IMR-90 (cell line): ENCODE measurements at regions not wholly inside any gene's neighbourhood (a gene's known extent, or its start where the extent isn't known, plus 50 kb on each side); places are given as distances from the start of the nearest gene placed in this dataset.

Source experiments
- ATAC-seq: fragments of 200-7000 bp; cut with Tn5 transposase; 2 replicates; pipeline ENCODE4 v1.9.1; 2020; ENCODE audit warnings: low read depth, mild to moderate bottlenecking, moderate library complexity
- BruUV-seq: library from RNA; stranded (reverse); fragments of 400-500 nt; replicated peaks from 2 replicates; lab custom pipeline; 2021; lab: Mats Ljungman, UMichigan
- CTCF ChIA-PET: fragments of 300-600 bp; formaldehyde crosslinking; extraction: SDS; loops from one replicate; lab custom pipeline; 2021; ENCODE audit warnings: antibody characterized with exemption; lab: Yijun Ruan, JAX
- POLR2A ChIA-PET: fragments of 300-600 bp; sonication (Branson Sonifier 250); formaldehyde crosslinking; loops from one replicate; lab custom pipeline; 2022; ENCODE audit warnings: antibody characterized with exemption; ENCODE audit not compliant: unreplicated experiment; lab: Charles Lee
- DNase-seq: peaks from one replicate; pipeline ENCODE4 v3.0.0; 2013
- H2AFZ ChIP-seq: replicated peaks from 2 replicates; pipeline ENCODE3; 2013; ENCODE audit warnings: low read length, mild to moderate bottlenecking; ENCODE audit not compliant: poor library complexity
- H2AK5ac ChIP-seq: 2 replicates; pipeline ENCODE4 v1.6.1; 2013; ENCODE audit warnings: low read depth, low read length, inconsistent platforms
- H2AK9ac ChIP-seq: replicated peaks from 2 replicates; pipeline ENCODE3; 2013; ENCODE audit warnings: mild to moderate bottlenecking, low read depth, low read length, moderate library complexity; ENCODE audit not compliant: poor library complexity
- H2BK120ac ChIP-seq: 2 replicates; pipeline ENCODE4 v1.6.1; 2013; ENCODE audit warnings: low read depth, low read length, inconsistent platforms
- H2BK15ac ChIP-seq: 3 replicates; pipeline ENCODE4 v1.6.1; 2013; ENCODE audit warnings: low read depth, low read length, inconsistent platforms
- H2BK20ac ChIP-seq: 2 replicates; pipeline ENCODE4 v1.6.1; 2013; ENCODE audit warnings: low read depth, mild to moderate bottlenecking, inconsistent platforms, low read length, moderate library complexity
- H2BK5ac ChIP-seq: 2 replicates; pipeline ENCODE4 v1.6.1; 2013; ENCODE audit warnings: mild to moderate bottlenecking, low read depth, low read length, inconsistent platforms; ENCODE audit not compliant: poor library complexity, severe bottlenecking
- H3K14ac ChIP-seq: replicated peaks from 2 replicates; pipeline ENCODE4 v1.6.1; 2013; ENCODE audit warnings: low read depth, low read length, inconsistent platforms
- H3K18ac ChIP-seq: 2 replicates; pipeline ENCODE4 v1.6.1; 2013; ENCODE audit warnings: low read depth, low read length, control low read depth
- H3K23ac ChIP-seq: 2 replicates; pipeline ENCODE4 v1.6.1; 2013; ENCODE audit warnings: low read depth, low read length, inconsistent platforms
- H3K27ac ChIP-seq: 2 replicates; pipeline ENCODE4 v1.5.1; 2013; ENCODE audit warnings: mild to moderate bottlenecking, control low read depth, low read length; ENCODE audit not compliant: insufficient read depth
- H3K27me3 ChIP-seq: 2 replicates; pipeline ENCODE4 v1.6.1; 2013; ENCODE audit warnings: low read length; ENCODE audit not compliant: control insufficient read depth, insufficient read depth
- H3K36me3 ChIP-seq: 2 replicates; pipeline ENCODE4 v1.6.1; 2013; ENCODE audit warnings: low read length, mixed read lengths; ENCODE audit not compliant: control insufficient read depth, insufficient read depth
- H3K4ac ChIP-seq: 2 replicates; pipeline ENCODE4 v1.6.1; 2013; ENCODE audit warnings: low read depth, low read length, inconsistent platforms
- H3K4me1 ChIP-seq: 2 replicates; pipeline ENCODE4 v1.6.1; 2013; ENCODE audit warnings: low read length, mixed read lengths; ENCODE audit not compliant: control insufficient read depth, insufficient read depth
- H3K4me2 ChIP-seq: 2 replicates; pipeline ENCODE4 v1.6.1; 2013; ENCODE audit warnings: low read depth, mild to moderate bottlenecking, control low read depth, low read length, moderate library complexity
- H3K4me3 ChIP-seq: 2 replicates; pipeline ENCODE4 v1.5.1; 2013; ENCODE audit warnings: low read depth, mild to moderate bottlenecking, control low read depth, low read length, moderate library complexity; ENCODE audit not compliant: insufficient read depth
- H3K56ac ChIP-seq: 2 replicates; pipeline ENCODE4 v1.6.1; 2013; ENCODE audit warnings: low read length, inconsistent platforms; ENCODE audit not compliant: insufficient read depth; ENCODE audit errors: extremely low read depth
- H3K79me1 ChIP-seq, 2 experiments: 2 replicates each; pipeline ENCODE4 v1.6.1; 2013; ENCODE audit warnings: low read length in 2 of 2, inconsistent platforms in 1 of 2, low read depth in 1 of 2
- H3K9ac ChIP-seq: 2 replicates; pipeline ENCODE4 v1.6.1; 2013; ENCODE audit warnings: low read depth, low read length, control low read depth
- H3K9me1 ChIP-seq: 2 replicates; pipeline ENCODE4 v1.6.1; 2013; ENCODE audit warnings: low read length, inconsistent platforms; ENCODE audit not compliant: insufficient read depth
- H3K9me3 ChIP-seq: 2 replicates; pipeline ENCODE4 v1.6.1; 2013; ENCODE audit warnings: low read length; ENCODE audit not compliant: control insufficient read depth, insufficient read depth
- H4K20me1 ChIP-seq: 2 replicates; pipeline ENCODE4 v1.6.1; 2013; ENCODE audit warnings: low read length, inconsistent platforms; ENCODE audit not compliant: insufficient read depth
- H4K5ac ChIP-seq: 2 replicates; pipeline ENCODE4 v1.6.1; 2013; ENCODE audit warnings: mild to moderate bottlenecking, low read depth, low read length, control low read depth
- H4K8ac ChIP-seq, 2 experiments: 2 replicates each; pipeline ENCODE4 v1.6.1; 2013; ENCODE audit warnings: low read depth in 2 of 2, low read length in 2 of 2, control low read depth in 1 of 2, inconsistent platforms in 1 of 2
- H4K91ac ChIP-seq: 2 replicates; pipeline ENCODE4 v1.6.1; 2013; ENCODE audit warnings: low read depth, low read length, inconsistent platforms; ENCODE audit not compliant: insufficient read depth
- BHLHE40 ChIP-seq: fragments of 150-350 bp; IDR thresholded peaks from 2 replicates; pipeline ENCODE4 v1.6.1; 2016; ENCODE audit warnings: mild to moderate bottlenecking, low read depth, low read length
- CEBPB ChIP-seq: IDR thresholded peaks from 2 replicates; pipeline ENCODE4 v1.6.1; 2012; ENCODE audit warnings: low read depth, low read length, improper control_type of control experiment
- CHD1 ChIP-seq: IDR thresholded peaks from 2 replicates; pipeline ENCODE4 v1.6.1; 2012; ENCODE audit warnings: low read depth, low read length, improper control_type of control experiment
- FOS ChIP-seq: fragments of 150-350 bp; IDR thresholded peaks from 2 replicates; pipeline ENCODE4 v1.6.1; 2016; ENCODE audit warnings: low read depth, low read length
- MAFK ChIP-seq: IDR thresholded peaks from 2 replicates; pipeline ENCODE4 v1.6.1; 2012; ENCODE audit warnings: low read depth, low read length, improper control_type of control experiment
- MAZ ChIP-seq: IDR thresholded peaks from 2 replicates; pipeline ENCODE4 v1.6.1; 2012; ENCODE audit warnings: low read depth, mild to moderate bottlenecking, low read length, improper control_type of control experiment, moderate library complexity, borderline replicate concordance
- MXI1 ChIP-seq: IDR thresholded peaks from 2 replicates; pipeline ENCODE4 v1.6.1; 2012; ENCODE audit warnings: low read depth, mild to moderate bottlenecking, low read length, moderate library complexity, borderline replicate concordance
- NFE2L2 ChIP-seq: fragments of 150-350 bp; IDR thresholded peaks from 2 replicates; pipeline ENCODE4 v1.6.1; 2016; ENCODE audit warnings: low read depth, mild to moderate bottlenecking, low read length
- POLR2A ChIP-seq: IDR thresholded peaks from 2 replicates; pipeline ENCODE4 v1.6.1; 2012; ENCODE audit warnings: mild to moderate bottlenecking, low read depth, low read length
- RAD21 ChIP-seq: IDR thresholded peaks from 2 replicates; pipeline ENCODE4 v1.6.1; 2012; ENCODE audit warnings: low read length, improper control_type of control experiment
- RCOR1 ChIP-seq: IDR thresholded peaks from 2 replicates; pipeline ENCODE4 v1.6.1; 2012; ENCODE audit warnings: mild to moderate bottlenecking, low read length, improper control_type of control experiment; ENCODE audit not compliant: insufficient replicate concordance
- RFX5 ChIP-seq: IDR thresholded peaks from 2 replicates; pipeline ENCODE4 v1.8.0; 2012; ENCODE audit warnings: low read depth, mild to moderate bottlenecking, low read length, moderate library complexity
- SMC3 ChIP-seq: fragments of 150-350 bp; IDR thresholded peaks from 2 replicates; pipeline ENCODE4 v1.6.1; 2016; ENCODE audit warnings: low read depth, mild to moderate bottlenecking, antibody characterized with exemption, low read length, moderate library complexity
- WGBS, 2 experiments: methylation state at CpG; one replicate each; pipeline versions ENCODE4 v1.1.5 to v1.1.7; 2013; ENCODE audit warnings: missing lambda C conversion rate in 2 of 2; ENCODE audit not compliant: insufficient read length in 1 of 2; ENCODE audit errors: extremely low coverage in 2 of 2; 5-methylcytosine and 5-hydroxymethylcytosine counted together
- dilution Hi-C: fragments of 300-500 bp; cut with HindIII; formaldehyde crosslinking; loops from one replicate; pipeline ENCODE4 v1.14.3; 2018; ENCODE audit warnings: low sequenced_read_pairs; ENCODE audit not compliant: unreplicated experiment
- in situ Hi-C: fragments of 300-500 bp; cut with MboI; formaldehyde crosslinking; loops from 3 replicates; pipeline ENCODE4 v1.14.3; 2019; ENCODE audit warnings: low sequenced_read_pairs, inconsistent platforms, mixed read lengths
- intact Hi-C: fragments of 100-400 bp; cut with micrococcal nuclease; formaldehyde crosslinking; loops from 2 replicates; pipeline ENCODE4 v1.10.0; 2022
- TF ChIP-seq, protein P1 (sequence below): fragments of 150-350 bp; IDR thresholded peaks from 2 replicates; pipeline ENCODE4 v1.6.1; 2017; ENCODE audit warnings: mild to moderate bottlenecking, antibody characterized with exemption, low read length, low read depth
- TF ChIP-seq, protein P2 (sequence below): conservative IDR thresholded peaks from 2 replicates; pipeline ENCODE4 v1.5.1; 2012; ENCODE audit warnings: mild to moderate bottlenecking, low read depth, low read length, improper control_type of control experiment
- TF ChIP-seq, protein P3 (sequence below): fragments of 150-350 bp; IDR thresholded peaks from 2 replicates; pipeline ENCODE4 v1.6.1; 2016; ENCODE audit warnings: low read depth, mild to moderate bottlenecking, low read length, moderate library complexity, borderline replicate concordance

DNA sequence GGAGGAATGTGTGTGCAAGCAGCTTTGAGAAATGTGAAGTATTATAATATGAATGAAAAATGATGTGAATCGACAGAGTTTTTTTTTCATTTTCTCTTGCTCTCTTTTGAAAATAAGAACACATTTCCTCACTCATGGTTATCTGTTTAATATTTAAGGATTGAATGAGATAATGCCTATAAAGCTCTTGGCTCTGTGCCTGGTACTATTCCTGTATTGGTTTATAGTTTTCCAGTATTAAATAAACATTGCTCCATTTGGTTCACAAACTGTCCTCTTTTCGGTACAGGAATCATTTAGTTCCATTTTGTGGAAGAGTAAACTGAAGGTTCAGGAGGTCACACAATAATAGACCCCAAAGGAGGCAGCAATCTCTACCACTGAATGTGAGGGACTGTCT is 1185.5 kb upstream of the WWC1 start:
- H3K27ac ChIP-seq = no peak overlapping the region
- H3K18ac ChIP-seq = no peak overlapping the region
- no peak overlapping the region for H2BK120ac ChIP-seq
- no TSS peak for BruUV-seq
- no peaks in the 10 kb centered on the region for H4K20me1 ChIP-seq
- H2AK5ac ChIP-seq = no peak overlapping the region
- H3K9me3 ChIP-seq = peaks cover 9% of the 10 kb centered on the region
- no peak overlapping the region for H2BK15ac ChIP-seq
- H3K36me3 ChIP-seq = no peaks in the 10 kb centered on the region
- ATAC-seq (no peak), DNase-seq (no peak)
- dilution Hi-C loops (no loop called here), intact Hi-C loops (no loop called here), in situ Hi-C loops (no loop called here)
- H4K91ac ChIP-seq = no peak overlapping the region
- no peak overlapping the region for H2AK9ac ChIP-seq
- no peak overlapping the region for H3K9ac ChIP-seq
- no CpG with 5 or more reads among the region's 2 CpGs for WGBS, 2 experiments
- H3K4me3 ChIP-seq = no peak overlapping the region
- no peak overlapping the region for H3K4me2 ChIP-seq
- no peaks in the 10 kb centered on the region for H3K9me1 ChIP-seq
- ChIA-PET CTCF (no interaction called here), POLR2A (interaction anchor here (0.6 kb wide), 1 partner anchor 9 kb away, joined by 5 read pairs; no protein-coding TSS in a partner anchor)
- TF ChIP-seq MAFK = no peak
- TF ChIP-seq FOS = no peak
- TF ChIP-seq POLR2A = no peak
- TF ChIP-seq, protein P1, sequence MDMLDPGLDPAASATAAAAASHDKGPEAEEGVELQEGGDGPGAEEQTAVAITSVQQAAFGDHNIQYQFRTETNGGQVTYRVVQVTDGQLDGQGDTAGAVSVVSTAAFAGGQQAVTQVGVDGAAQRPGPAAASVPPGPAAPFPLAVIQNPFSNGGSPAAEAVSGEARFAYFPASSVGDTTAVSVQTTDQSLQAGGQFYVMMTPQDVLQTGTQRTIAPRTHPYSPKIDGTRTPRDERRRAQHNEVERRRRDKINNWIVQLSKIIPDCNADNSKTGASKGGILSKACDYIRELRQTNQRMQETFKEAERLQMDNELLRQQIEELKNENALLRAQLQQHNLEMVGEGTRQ = no peak
- no peak for TF ChIP-seq RFX5
- no peak for TF ChIP-seq BHLHE40
- no peak for TF ChIP-seq MXI1
- TF ChIP-seq, protein P2, sequence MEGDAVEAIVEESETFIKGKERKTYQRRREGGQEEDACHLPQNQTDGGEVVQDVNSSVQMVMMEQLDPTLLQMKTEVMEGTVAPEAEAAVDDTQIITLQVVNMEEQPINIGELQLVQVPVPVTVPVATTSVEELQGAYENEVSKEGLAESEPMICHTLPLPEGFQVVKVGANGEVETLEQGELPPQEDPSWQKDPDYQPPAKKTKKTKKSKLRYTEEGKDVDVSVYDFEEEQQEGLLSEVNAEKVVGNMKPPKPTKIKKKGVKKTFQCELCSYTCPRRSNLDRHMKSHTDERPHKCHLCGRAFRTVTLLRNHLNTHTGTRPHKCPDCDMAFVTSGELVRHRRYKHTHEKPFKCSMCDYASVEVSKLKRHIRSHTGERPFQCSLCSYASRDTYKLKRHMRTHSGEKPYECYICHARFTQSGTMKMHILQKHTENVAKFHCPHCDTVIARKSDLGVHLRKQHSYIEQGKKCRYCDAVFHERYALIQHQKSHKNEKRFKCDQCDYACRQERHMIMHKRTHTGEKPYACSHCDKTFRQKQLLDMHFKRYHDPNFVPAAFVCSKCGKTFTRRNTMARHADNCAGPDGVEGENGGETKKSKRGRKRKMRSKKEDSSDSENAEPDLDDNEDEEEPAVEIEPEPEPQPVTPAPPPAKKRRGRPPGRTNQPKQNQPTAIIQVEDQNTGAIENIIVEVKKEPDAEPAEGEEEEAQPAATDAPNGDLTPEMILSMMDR = no peak
- no peak for TF ChIP-seq MAZ
- no peak for TF ChIP-seq CEBPB
- TF ChIP-seq, protein P3, sequence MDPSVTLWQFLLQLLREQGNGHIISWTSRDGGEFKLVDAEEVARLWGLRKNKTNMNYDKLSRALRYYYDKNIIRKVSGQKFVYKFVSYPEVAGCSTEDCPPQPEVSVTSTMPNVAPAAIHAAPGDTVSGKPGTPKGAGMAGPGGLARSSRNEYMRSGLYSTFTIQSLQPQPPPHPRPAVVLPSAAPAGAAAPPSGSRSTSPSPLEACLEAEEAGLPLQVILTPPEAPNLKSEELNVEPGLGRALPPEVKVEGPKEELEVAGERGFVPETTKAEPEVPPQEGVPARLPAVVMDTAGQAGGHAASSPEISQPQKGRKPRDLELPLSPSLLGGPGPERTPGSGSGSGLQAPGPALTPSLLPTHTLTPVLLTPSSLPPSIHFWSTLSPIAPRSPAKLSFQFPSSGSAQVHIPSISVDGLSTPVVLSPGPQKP = no peak
- TF ChIP-seq RCOR1 = no peak
- no peak for TF ChIP-seq RAD21
- no peak for TF ChIP-seq SMC3
- no peak for TF ChIP-seq NFE2L2
- no peak for TF ChIP-seq CHD1
- no peak overlapping the region for H3K56ac ChIP-seq
- no peak overlapping the region for H2BK5ac ChIP-seq
- H3K23ac ChIP-seq = no peak overlapping the region
- H4K5ac ChIP-seq = no peak overlapping the region
- H3K79me1 ChIP-seq = no peaks in the 10 kb centered on the region
- H3K4ac ChIP-seq = no peak overlapping the region
- no peak overlapping the region for H2BK20ac ChIP-seq
- no peaks in the 10 kb centered on the region for H3K27me3 ChIP-seq
- no peak overlapping the region for H2AFZ ChIP-seq
- H4K8ac ChIP-seq = no peak overlapping the region
- no peaks in the 10 kb centered on the region for H3K4me1 ChIP-seq
- H3K14ac ChIP-seq = no peak overlapping the region
